ENCODE measurements at regions not wholly inside any gene's neighbourhood (a gene's known extent, or its start where the extent isn't known, plus 50 kb on each side); places are given as distances from the start of the nearest gene placed in this dataset.

DNA sequence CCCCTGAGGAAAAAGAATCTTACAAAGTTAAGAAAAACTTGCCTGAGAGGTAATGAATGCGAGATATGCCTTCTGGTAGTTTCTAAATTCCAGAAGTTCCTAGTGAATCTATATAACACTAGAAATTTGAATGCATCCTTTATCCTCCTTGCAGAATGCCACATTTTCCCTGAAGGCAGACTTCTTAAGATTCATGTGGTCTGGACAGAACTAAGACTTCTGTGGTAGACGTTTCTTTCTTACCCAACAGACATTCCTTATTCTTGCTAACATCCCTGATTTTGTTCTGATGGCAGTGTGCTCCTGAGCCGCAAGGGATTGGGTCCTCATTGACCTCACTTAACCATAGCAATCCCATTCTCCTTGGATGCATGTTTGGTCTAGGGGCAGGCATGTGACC lies 121.3 kb upstream of the PAPPA2 start:
- Mint-ChIP-seq H3K4me3 (ENCODE audit: unreplicated experiment) (no peak overlapping the region), H3K4me1 (ENCODE audit: insufficient read depth, unreplicated experiment) (no peaks in the 10 kb centered on the region), H3K36me3 (ENCODE audit: insufficient read depth, unreplicated experiment) (no peaks in the 10 kb centered on the region), H3K27ac (ENCODE audit: low read depth, unreplicated experiment) (no peak overlapping the region), H3K27me3 (ENCODE audit: insufficient read depth, unreplicated experiment) (no peaks in the 10 kb centered on the region), H3K9me3 (ENCODE audit: unreplicated experiment) (peaks cover 20% of the 10 kb centered on the region)
- TF ChIP-seq, protein P1, sequence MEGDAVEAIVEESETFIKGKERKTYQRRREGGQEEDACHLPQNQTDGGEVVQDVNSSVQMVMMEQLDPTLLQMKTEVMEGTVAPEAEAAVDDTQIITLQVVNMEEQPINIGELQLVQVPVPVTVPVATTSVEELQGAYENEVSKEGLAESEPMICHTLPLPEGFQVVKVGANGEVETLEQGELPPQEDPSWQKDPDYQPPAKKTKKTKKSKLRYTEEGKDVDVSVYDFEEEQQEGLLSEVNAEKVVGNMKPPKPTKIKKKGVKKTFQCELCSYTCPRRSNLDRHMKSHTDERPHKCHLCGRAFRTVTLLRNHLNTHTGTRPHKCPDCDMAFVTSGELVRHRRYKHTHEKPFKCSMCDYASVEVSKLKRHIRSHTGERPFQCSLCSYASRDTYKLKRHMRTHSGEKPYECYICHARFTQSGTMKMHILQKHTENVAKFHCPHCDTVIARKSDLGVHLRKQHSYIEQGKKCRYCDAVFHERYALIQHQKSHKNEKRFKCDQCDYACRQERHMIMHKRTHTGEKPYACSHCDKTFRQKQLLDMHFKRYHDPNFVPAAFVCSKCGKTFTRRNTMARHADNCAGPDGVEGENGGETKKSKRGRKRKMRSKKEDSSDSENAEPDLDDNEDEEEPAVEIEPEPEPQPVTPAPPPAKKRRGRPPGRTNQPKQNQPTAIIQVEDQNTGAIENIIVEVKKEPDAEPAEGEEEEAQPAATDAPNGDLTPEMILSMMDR (IDR thresholded peaks at IDR 0.05; ENCODE audit: unreplicated experiment) = no peak
- CTCF ChIA-PET = no interaction called here
- intact Hi-C loops (cut with micrococcal nuclease) = no loop called here
- DNase-seq (ENCODE audit: unreplicated experiment) = no peak
- no TSS peak for BruUV-seq (replicated peaks)
- POLR2A ChIA-PET = no interaction called here

DNA sequence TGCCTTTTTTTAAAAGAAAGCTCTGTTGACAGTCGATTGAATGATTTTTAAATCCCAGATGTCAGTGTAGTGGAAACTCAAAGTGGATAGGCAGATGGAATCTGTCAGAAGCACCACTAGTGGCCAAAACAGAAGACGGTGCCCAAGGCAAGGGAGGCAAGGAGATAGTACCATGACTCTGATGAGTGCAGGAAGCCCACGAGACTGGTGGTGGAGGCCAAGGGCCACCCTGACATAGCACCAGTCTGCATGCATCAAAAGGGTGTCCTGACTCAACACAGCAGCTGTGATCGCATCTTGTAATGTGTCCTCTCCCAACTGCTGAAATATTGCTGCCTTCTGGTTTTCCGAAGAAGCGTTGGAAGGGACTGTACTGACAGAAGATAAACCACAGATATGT lies 124.1 kb upstream of the PAPPA2 start:
- Mint-ChIP-seq H3K27me3 (ENCODE audit: insufficient read depth, unreplicated experiment) (no peaks in the 10 kb centered on the region), H3K9me3 (ENCODE audit: unreplicated experiment) (peaks cover 3% of the 10 kb centered on the region), H3K36me3 (ENCODE audit: insufficient read depth, unreplicated experiment) (peaks cover 4% of the 10 kb centered on the region), H3K4me3 (ENCODE audit: unreplicated experiment) (no peak overlapping the region), H3K27ac (ENCODE audit: low read depth, unreplicated experiment) (no peak overlapping the region), H3K4me1 (ENCODE audit: insufficient read depth, unreplicated experiment) (no peaks in the 10 kb centered on the region)
- ChIA-PET CTCF (interaction anchor here (0.6 kb wide), 1 partner anchor 195 kb away, joined by 3 read pairs; no protein-coding TSS in a partner anchor), POLR2A (interaction anchor here (0.7 kb wide), 1 partner anchor 192 kb away, joined by 3 read pairs; no protein-coding TSS in a partner anchor)
- intact Hi-C loops (cut with micrococcal nuclease) = no loop called here
- no TSS peak for BruUV-seq (replicated peaks)
- TF ChIP-seq, protein P1 (IDR thresholded peaks at IDR 0.05; ENCODE audit: unreplicated experiment) = no peak
- no peak for DNase-seq (ENCODE audit: unreplicated experiment)

DNA sequence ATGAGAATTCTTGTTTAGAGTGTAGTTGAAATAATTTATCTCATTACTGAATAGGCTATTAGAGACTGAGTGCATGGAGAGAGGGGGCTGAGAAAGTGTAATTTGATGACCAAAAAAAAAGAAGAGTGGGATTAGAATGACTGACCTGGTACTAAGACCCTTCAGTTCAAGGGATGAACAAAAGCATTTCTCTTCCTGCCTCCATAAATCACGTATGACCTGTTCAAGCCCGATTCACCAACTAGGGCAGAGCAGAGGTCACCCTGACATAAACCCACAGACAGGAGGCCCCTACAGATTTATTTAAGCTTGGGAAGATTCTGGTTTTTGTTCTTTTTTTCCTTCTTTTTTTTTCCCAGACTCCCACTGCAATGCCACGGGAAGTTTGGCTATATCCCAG lies 123.7 kb upstream of the COP1 start:
- intact Hi-C loops (cut with micrococcal nuclease) = no loop called here
- Mint-ChIP-seq H3K9me3 (ENCODE audit: unreplicated experiment) (no peaks in the 10 kb centered on the region), H3K36me3 (ENCODE audit: insufficient read depth, unreplicated experiment) (no peaks in the 10 kb centered on the region), H3K4me3 (ENCODE audit: unreplicated experiment) (no peak overlapping the region), H3K27ac (ENCODE audit: low read depth, unreplicated experiment) (no peak overlapping the region), H3K4me1 (ENCODE audit: insufficient read depth, unreplicated experiment) (peaks cover 6% of the 10 kb centered on the region), H3K27me3 (ENCODE audit: insufficient read depth, unreplicated experiment) (no peaks in the 10 kb centered on the region)
- CTCF ChIA-PET = interaction anchor here (0.6 to 1.5 kb wide), 6 partner anchors 14 to 1188 kb away, joined by 3 to 4 read pairs (median 3); no protein-coding TSS in a partner anchor
- TF ChIP-seq, protein P1 (IDR thresholded peaks at IDR 0.05; ENCODE audit: unreplicated experiment) = no peak
- POLR2A ChIA-PET = interaction anchor here (0.9 to 1.7 kb wide), 2 partner anchors 8 to 15 kb away, joined by 3 to 4 read pairs; no protein-coding TSS in a partner anchor
- DNase-seq (ENCODE audit: unreplicated experiment) = no peak
- BruUV-seq (replicated peaks) = no TSS peak

DNA sequence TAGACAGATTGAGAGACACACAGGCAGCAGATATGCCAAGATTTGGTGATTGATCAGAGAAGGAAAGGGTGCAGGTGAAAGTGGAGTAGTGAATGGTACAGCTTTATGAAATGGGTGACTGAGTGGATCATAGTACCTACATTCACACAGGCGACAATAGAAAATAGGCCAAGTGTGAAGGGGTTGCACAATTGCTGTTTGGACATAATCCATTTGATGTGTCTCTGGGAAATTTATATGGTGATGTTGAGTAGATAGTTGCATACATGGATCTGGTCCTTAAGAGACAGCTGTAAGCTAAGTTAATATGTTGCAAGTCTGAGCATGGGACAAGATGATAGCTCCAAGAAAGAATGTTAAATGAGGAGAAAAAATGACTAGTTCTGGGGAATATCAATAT lies 118.6 kb upstream of the COP1 start:
- no peaks in the 10 kb centered on the region for H3K9me3 Mint-ChIP-seq (ENCODE audit: unreplicated experiment)
- ChIA-PET POLR2A (interaction anchor here (0.6 kb wide), 1 partner anchor 103 kb away, joined by 3 read pairs; no protein-coding TSS in a partner anchor), CTCF (no interaction called here)
- no peak overlapping the region for H3K27ac Mint-ChIP-seq (ENCODE audit: low read depth, unreplicated experiment)
- BruUV-seq (replicated peaks) = no TSS peak
- no peaks in the 10 kb centered on the region for H3K4me1 Mint-ChIP-seq (ENCODE audit: insufficient read depth, unreplicated experiment)
- H3K27me3 Mint-ChIP-seq (ENCODE audit: insufficient read depth, unreplicated experiment) = no peaks in the 10 kb centered on the region
- TF ChIP-seq, protein P1 (IDR thresholded peaks at IDR 0.05; ENCODE audit: unreplicated experiment) = no peak
- intact Hi-C loops (cut with micrococcal nuclease) = no loop called here
- no peak for DNase-seq (ENCODE audit: unreplicated experiment)
- no peak overlapping the region for H3K4me3 Mint-ChIP-seq (ENCODE audit: unreplicated experiment)
- no peaks in the 10 kb centered on the region for H3K36me3 Mint-ChIP-seq (ENCODE audit: insufficient read depth, unreplicated experiment)

All from MCF 10A (cell line).